HepG2 (cell line): ENCODE measurements at regions not wholly inside any gene's neighbourhood (a gene's known extent, or its start where the extent isn't known, plus 50 kb on each side); places are given as distances from the start of the nearest gene placed in this dataset.
A peak's percentile ranks its signal among the peaks of the same experiment; 100 is the strongest.

Source experiments
- ATAC-seq: fragments of 200-7000 bp; cut with Tn5 transposase; 3 replicates; pipeline ENCODE4 v1.9.1; 2020; ENCODE audit warnings: mild to moderate bottlenecking, moderate library complexity
- BruUV-seq: library from RNA; stranded (reverse); fragments of 400-500 nt; replicated peaks from 2 replicates; lab custom pipeline; 2021; lab: Mats Ljungman, UMichigan
- CTCF ChIA-PET: fragments of 300-600 bp; formaldehyde crosslinking; extraction: SDS; loops from one replicate; lab custom pipeline; 2021; ENCODE audit warnings: low total read pairs, inconsistent platforms, low intra/inter-chr PET ratio; lab: Yijun Ruan, JAX
- POLR2A ChIA-PET: fragments of 350-600 bp; sonication (Branson Sonifier 250); formaldehyde crosslinking; loops from one replicate; lab custom pipeline; 2020; ENCODE audit warnings: antibody characterized with exemption, inconsistent platforms; lab: Yijun Ruan, JAX
- DNase-seq: peaks from one replicate; pipeline ENCODE4 v3.0.0-alpha.2; 2015; ENCODE audit warnings: low spot score
- FAIRE-seq: peaks from 3 replicates; lab custom pipeline; 2011; peaks lifted over from hg19 to GRCh38; lab: Jason Lieb, UNC
- H2AFZ ChIP-seq: one replicate; pipeline ENCODE4 v1.6.1; 2011; ENCODE audit warnings: low read length, inconsistent platforms
- H3K27ac ChIP-seq: fragments of 300-600 bp; 3 replicates; pipeline ENCODE4 v1.8.0; 2011; ENCODE audit warnings: mixed run types, mild to moderate bottlenecking, mixed read lengths, low read length, inconsistent platforms; ENCODE audit not compliant: insufficient read depth; ENCODE audit errors: extremely low read length
- H3K27me3 ChIP-seq, 2 experiments: fragments of 200-600 bp in 1 of 2; 2 replicates in 1 of 2; 3 replicates in 1 of 2; pipeline versions ENCODE4 v1.6.0 to v1.8.0; 2011; ENCODE audit warnings: low read length in 2 of 2, mild to moderate bottlenecking in 2 of 2, moderate library complexity in 2 of 2, inconsistent platforms in 1 of 2; ENCODE audit not compliant: insufficient read depth in 2 of 2, control insufficient read depth in 1 of 2
- H3K36me3 ChIP-seq, 2 experiments: fragments of 200-600 bp in 1 of 2; replicated peaks in 1 of 2; 2 replicates in 1 of 2; 3 replicates in 1 of 2; pipeline versions ENCODE4 v1.5.1 to v1.8.0; 2011; ENCODE audit warnings: low read length in 2 of 2, inconsistent platforms in 1 of 2; ENCODE audit not compliant: insufficient read depth in 2 of 2, control insufficient read depth in 1 of 2
- H3K4me1 ChIP-seq: 2 replicates; pipeline ENCODE4 v1.5.1; 2012; ENCODE audit warnings: low read length, inconsistent platforms; ENCODE audit not compliant: insufficient read depth
- H3K4me2 ChIP-seq: 2 replicates; pipeline ENCODE4 v1.6.0; 2011; ENCODE audit warnings: low read depth, low read length, inconsistent platforms
- H3K4me3 ChIP-seq, 3 experiments: fragments of 200-600 bp in 1 of 3; sonication (generic), shearing (Covaris generic) in 1 of 3; replicated peaks in 1 of 3; 2 replicates each; pipeline ENCODE4 v1.5.1; 2011 to 2016; ENCODE audit warnings: low read length in 3 of 3, inconsistent platforms in 2 of 3, low read depth in 2 of 3, mild to moderate bottlenecking in 2 of 3, control low read depth in 1 of 3, mixed read lengths in 1 of 3; ENCODE audit not compliant: insufficient read depth in 1 of 3
- H3K79me2 ChIP-seq: one replicate; pipeline ENCODE4 v1.6.1; 2011; ENCODE audit warnings: low read length, inconsistent platforms; ENCODE audit not compliant: insufficient read depth
- H3K9ac ChIP-seq: 2 replicates; pipeline ENCODE4 v1.6.0; 2011; ENCODE audit warnings: mild to moderate bottlenecking, low read depth, low read length, inconsistent platforms; ENCODE audit not compliant: insufficient read depth
- H3K9me3 ChIP-seq: 2 replicates; pipeline ENCODE4 v1.5.1; 2012; ENCODE audit warnings: mild to moderate bottlenecking, low read length
- H4K20me1 ChIP-seq: 2 replicates; pipeline ENCODE4 v1.6.0; 2011; ENCODE audit warnings: inconsistent platforms, mild to moderate bottlenecking, low read length, moderate library complexity; ENCODE audit not compliant: insufficient read depth
- CREB1 ChIP-seq, 2 experiments: fragments of 450-650 bp in 1 of 2; IDR thresholded peaks; 2 replicates each; pipeline ENCODE4 v1.6.1; 2016 to 2017; ENCODE audit warnings: control low read depth in 1 of 2, mild to moderate bottlenecking in 1 of 2, missing compliant biosample characterization in 1 of 2, missing genetic modification characterization in 1 of 2
- MAX ChIP-seq: IDR thresholded peaks from 2 replicates; pipeline ENCODE4 v1.6.1; 2012; ENCODE audit warnings: inconsistent platforms
- MEF2D ChIP-seq: sonication (generic); formaldehyde crosslinking; IDR thresholded peaks from 2 replicates; pipeline ENCODE4 v1.5.1; 2020; ENCODE audit warnings: mild to moderate bottlenecking, missing genetic modification reagents
- PPARG ChIP-seq: conservative IDR thresholded peaks from 2 replicates; pipeline ENCODE4 v1.6.1; 2016; ENCODE audit warnings: missing biosample characterization, missing genetic modification reagents
- SAP130 ChIP-seq: IDR thresholded peaks from 2 replicates; pipeline ENCODE4 v1.6.1; 2016; ENCODE audit warnings: low read depth
- ZNF607 ChIP-seq: sonication (generic); formaldehyde crosslinking; IDR thresholded peaks from 2 replicates; pipeline ENCODE4 v1.5.1; 2020; ENCODE audit warnings: missing genetic modification reagents, mild to moderate bottlenecking, borderline replicate concordance
- WGBS: methylation state at CpG from one replicate; pipeline ENCODE4 v1.1.6; 2017; ENCODE audit warnings: low lambda C conversion rate; 5-methylcytosine and 5-hydroxymethylcytosine counted together
- in situ Hi-C: cut with HindIII; loops from 2 replicates; pipeline ENCODE4 v1.10.0; 2017; ENCODE audit warnings: low pct_unique_long_range_greater_than_20kb; ENCODE audit not compliant: extremely low pct_ligation_motif_present
- intact Hi-C: fragments of 100-400 bp; cut with micrococcal nuclease; formaldehyde crosslinking; loops from one replicate; pipeline ENCODE4 v1.10.0; 2022; ENCODE audit not compliant: unreplicated experiment
- TF ChIP-seq, protein P1 (sequence below): sonication (generic); formaldehyde crosslinking; IDR thresholded peaks from 2 replicates; pipeline ENCODE4 v1.5.0; 2020; ENCODE audit warnings: mild to moderate bottlenecking, missing genetic modification reagents, moderate library complexity
- TF ChIP-seq, protein P2 (sequence below): sonication (generic); formaldehyde crosslinking; IDR thresholded peaks from 2 replicates; pipeline ENCODE4 v1.5.1; 2020; ENCODE audit warnings: missing genetic modification reagents, mild to moderate bottlenecking, borderline replicate concordance
- TF ChIP-seq, protein P3 (sequence below): sonication (generic); formaldehyde crosslinking; IDR thresholded peaks from 2 replicates; pipeline ENCODE4 v1.8.1; 2023; ENCODE audit warnings: mild to moderate bottlenecking, missing genetic modification reagents, borderline replicate concordance

GRCh38 chr9:78130004-78130403, 98.4 kb upstream of the GNAQ start:
- ATAC-seq: no peak
- Histone ChIP-seq H3K27ac (no peak overlapping the region), H3K79me2 (no peaks in the 10 kb centered on the region), H3K9me3 (no peaks in the 10 kb centered on the region), H3K27me3 (no peaks in the 10 kb centered on the region), H3K36me3 (peaks cover 0 to 1% of the 10 kb centered on the region in 2 experiments; a peak in 1 of 5 replicates), H3K4me1 (no peaks in the 10 kb centered on the region)
- BruUV-seq: no TSS peak
- CTCF ChIA-PET: no interaction called here
- TF ChIP-seq, protein P1, sequence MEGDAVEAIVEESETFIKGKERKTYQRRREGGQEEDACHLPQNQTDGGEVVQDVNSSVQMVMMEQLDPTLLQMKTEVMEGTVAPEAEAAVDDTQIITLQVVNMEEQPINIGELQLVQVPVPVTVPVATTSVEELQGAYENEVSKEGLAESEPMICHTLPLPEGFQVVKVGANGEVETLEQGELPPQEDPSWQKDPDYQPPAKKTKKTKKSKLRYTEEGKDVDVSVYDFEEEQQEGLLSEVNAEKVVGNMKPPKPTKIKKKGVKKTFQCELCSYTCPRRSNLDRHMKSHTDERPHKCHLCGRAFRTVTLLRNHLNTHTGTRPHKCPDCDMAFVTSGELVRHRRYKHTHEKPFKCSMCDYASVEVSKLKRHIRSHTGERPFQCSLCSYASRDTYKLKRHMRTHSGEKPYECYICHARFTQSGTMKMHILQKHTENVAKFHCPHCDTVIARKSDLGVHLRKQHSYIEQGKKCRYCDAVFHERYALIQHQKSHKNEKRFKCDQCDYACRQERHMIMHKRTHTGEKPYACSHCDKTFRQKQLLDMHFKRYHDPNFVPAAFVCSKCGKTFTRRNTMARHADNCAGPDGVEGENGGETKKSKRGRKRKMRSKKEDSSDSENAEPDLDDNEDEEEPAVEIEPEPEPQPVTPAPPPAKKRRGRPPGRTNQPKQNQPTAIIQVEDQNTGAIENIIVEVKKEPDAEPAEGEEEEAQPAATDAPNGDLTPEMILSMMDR (CRISPR knock-in tag): 0 out of 2 replicates have a peak, but pooled peaks have one; percentile 9
- no peak for TF ChIP-seq ZNF607 (CRISPR knock-in tag)
- TF ChIP-seq, all 625 proteins: peak for 1
- POLR2A ChIA-PET: no interaction called here
- FAIRE-seq: no peak
- Histone ChIP-seq H4K20me1 (no peaks in the 10 kb centered on the region), H2AFZ (no peak overlapping the region), H3K9ac (no peak overlapping the region), H3K4me3 (no peak overlapping the region), H3K4me2 (no peak overlapping the region)
- intact Hi-C loops: no loop called here
- in situ Hi-C loops: no loop called here
- WGBS: 42% methylated on average over 6 of the region's 6 CpGs
- DNase-seq: no peak

DNA sequence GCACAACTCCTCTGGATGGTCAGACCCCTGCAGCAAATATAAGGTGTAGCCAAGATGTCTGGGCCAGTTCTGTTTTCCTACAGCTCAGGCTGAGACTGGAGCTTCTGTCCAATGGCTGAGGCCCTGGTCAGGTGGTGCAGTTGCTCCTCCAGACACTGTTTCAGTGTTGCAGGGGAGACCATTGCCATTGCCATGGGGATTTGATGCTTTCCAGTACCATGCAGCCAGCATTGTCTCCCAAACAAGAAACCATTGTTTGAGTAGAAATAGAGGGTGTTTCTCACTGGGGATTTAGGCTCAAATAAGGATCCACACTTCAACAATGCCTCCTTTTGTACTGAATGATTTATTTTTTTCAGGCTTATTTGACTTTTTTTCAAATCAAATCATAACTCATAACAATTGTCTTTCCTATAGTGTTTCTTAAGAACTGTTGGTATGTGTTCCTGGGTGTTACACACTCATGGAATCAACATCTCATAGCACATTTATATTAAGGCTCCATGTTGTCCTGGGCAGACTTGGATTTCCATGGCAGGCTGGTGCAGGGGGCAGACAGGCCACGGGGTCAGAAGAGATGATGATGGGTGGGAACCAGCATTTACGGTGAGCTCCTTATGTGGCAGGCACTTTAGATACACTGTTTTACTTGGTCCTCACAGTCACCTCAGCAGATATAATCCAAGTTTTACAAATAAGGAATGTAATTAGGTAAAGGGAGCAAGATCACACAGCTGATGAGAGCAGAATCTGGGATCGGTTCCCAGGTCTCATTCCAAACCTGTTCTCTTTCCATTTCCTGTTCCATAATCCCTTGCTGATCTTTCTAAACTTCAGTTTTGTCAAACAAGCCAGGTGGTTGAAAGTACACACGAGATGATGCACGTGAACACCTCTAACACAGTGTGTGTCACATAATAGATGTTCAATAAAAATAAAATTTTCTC, 95.9 kb upstream of the GNAQ start:
- H3K4me3 ChIP-seq: no peak overlapping the region
- no peak for FAIRE-seq
- in situ Hi-C loops: no loop called here
- TF ChIP-seq PPARG (no peak), MAX (no peak), MEF2D (CRISPR knock-in tag) (no peak), CREB1 (IDR thresholded peaks at IDR 0.05) (no peak), CREB1 (CRISPR knock-in tag; IDR thresholded peaks at IDR 0.05) (no peak), SAP130 (CRISPR knock-in tag) (no peak)
- TF ChIP-seq, protein P2, sequence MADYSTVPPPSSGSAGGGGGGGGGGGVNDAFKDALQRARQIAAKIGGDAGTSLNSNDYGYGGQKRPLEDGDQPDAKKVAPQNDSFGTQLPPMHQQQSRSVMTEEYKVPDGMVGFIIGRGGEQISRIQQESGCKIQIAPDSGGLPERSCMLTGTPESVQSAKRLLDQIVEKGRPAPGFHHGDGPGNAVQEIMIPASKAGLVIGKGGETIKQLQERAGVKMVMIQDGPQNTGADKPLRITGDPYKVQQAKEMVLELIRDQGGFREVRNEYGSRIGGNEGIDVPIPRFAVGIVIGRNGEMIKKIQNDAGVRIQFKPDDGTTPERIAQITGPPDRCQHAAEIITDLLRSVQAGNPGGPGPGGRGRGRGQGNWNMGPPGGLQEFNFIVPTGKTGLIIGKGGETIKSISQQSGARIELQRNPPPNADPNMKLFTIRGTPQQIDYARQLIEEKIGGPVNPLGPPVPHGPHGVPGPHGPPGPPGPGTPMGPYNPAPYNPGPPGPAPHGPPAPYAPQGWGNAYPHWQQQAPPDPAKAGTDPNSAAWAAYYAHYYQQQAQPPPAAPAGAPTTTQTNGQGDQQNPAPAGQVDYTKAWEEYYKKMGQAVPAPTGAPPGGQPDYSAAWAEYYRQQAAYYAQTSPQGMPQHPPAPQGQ (CRISPR knock-in tag): no peak
- TF ChIP-seq, protein P3, sequence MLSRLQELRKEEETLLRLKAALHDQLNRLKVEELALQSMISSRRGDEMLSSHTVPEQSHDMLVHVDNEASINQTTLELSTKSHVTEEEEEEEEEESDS (CRISPR knock-in tag): no peak

More for the DNA sequence above, 95.9 kb upstream of the GNAQ start:
- Histone ChIP-seq H2AFZ (no peak overlapping the region), H3K27ac (no peak overlapping the region), H3K27me3 (no peaks in the 10 kb centered on the region), H3K9me3 (no peaks in the 10 kb centered on the region), H3K79me2 (no peaks in the 10 kb centered on the region), H3K9ac (no peak overlapping the region), H3K4me2 (no peak overlapping the region), H3K4me1 (no peaks in the 10 kb centered on the region), H4K20me1 (no peaks in the 10 kb centered on the region), H3K36me3 (peaks cover 0 to 1% of the 10 kb centered on the region in 2 experiments; a peak in 1 of 5 replicates)
- ChIA-PET CTCF (no interaction called here), POLR2A (no interaction called here)
- no peak for DNase-seq
- no TSS peak for BruUV-seq
- intact Hi-C loops: loop anchor here (10.0 kb wide), 1 partner anchor 373 kb away; no protein-coding TSS in a partner anchor
- WGBS: 10% methylated on average over 5 of the region's 5 CpGs
- ATAC-seq: no peak
